SK-N-SH (cell line): ENCODE measurements at regions not wholly inside any gene's neighbourhood (a gene's known extent, or its start where the extent isn't known, plus 50 kb on each side); places are given as distances from the start of the nearest gene placed in this dataset.

Experiments
- CTCF ChIA-PET: fragments of 300-600, 350-600 bp; formaldehyde crosslinking; extraction: SDS; loops from one replicate; lab custom pipeline; 2021; lab: Yijun Ruan, JAX
- POLR2A ChIA-PET: fragments of 350-600 bp; sonication (Branson Sonifier 250); formaldehyde crosslinking; extraction: SDS; loops from one replicate; lab custom pipeline; 2020; ENCODE audit warnings: antibody characterized with exemption, inconsistent platforms; lab: Yijun Ruan, JAX
- DNase-seq: peaks from one replicate; pipeline ENCODE4 v3.0.0; 2012
- H2AFZ ChIP-seq: fragments of 200-600 bp; sonication (generic); 2 replicates; pipeline ENCODE4 v1.8.1; 2016; ENCODE audit warnings: antibody characterized with exemption, mild to moderate bottlenecking, low read depth
- H3F3A ChIP-seq: fragments of 200-600 bp; sonication (generic); replicated peaks from 2 replicates; pipeline ENCODE3; 2016; ENCODE audit warnings: antibody characterized with exemption, mild to moderate bottlenecking; ENCODE audit not compliant: insufficient read depth
- H3K27ac ChIP-seq, 2 experiments: fragments of 200-500 bp in 1 of 2; fragments of 200-600 bp in 1 of 2; sonication (Bioruptor generic) in 1 of 2; sonication (generic), shearing (Covaris generic) in 1 of 2; 2 replicates each; pipeline versions ENCODE4 v1.5.1 to v1.6.1; 2014 to 2016; ENCODE audit warnings: low read depth in 2 of 2, inconsistent platforms in 1 of 2, low read length in 1 of 2, mild to moderate bottlenecking in 1 of 2, mixed read lengths in 1 of 2
- H3K27me3 ChIP-seq: fragments of 200-600 bp; sonication (generic), shearing (Covaris generic); 2 replicates; pipeline ENCODE4 v1.6.1; 2016; ENCODE audit warnings: mixed run types; ENCODE audit not compliant: insufficient read depth
- H3K36me3 ChIP-seq, 2 experiments: fragments of 200-500 bp in 1 of 2; fragments of 200-600 bp in 1 of 2; sonication (Bioruptor generic) in 1 of 2; sonication (generic) in 1 of 2; replicated peaks in 1 of 2; 2 replicates each; pipeline versions ENCODE3 to v1.5.1; 2014 to 2016; ENCODE audit warnings: low read length in 1 of 2, mild to moderate bottlenecking in 1 of 2; ENCODE audit not compliant: insufficient read depth in 2 of 2, control insufficient read depth in 1 of 2
- H3K4me1 ChIP-seq, 2 experiments: fragments of 200-500 bp in 1 of 2; fragments of 200-600 bp in 1 of 2; sonication (Bioruptor generic) in 1 of 2; sonication (generic), shearing (Covaris generic) in 1 of 2; 2 replicates each; pipeline versions ENCODE4 v1.5.1 to v1.6.1; 2014 to 2016; ENCODE audit warnings: low read depth in 1 of 2, low read length in 1 of 2, mixed run types in 1 of 2; ENCODE audit not compliant: insufficient read depth in 2 of 2, control insufficient read depth in 1 of 2
- H3K4me2 ChIP-seq: fragments of 200-600 bp; sonication (generic), shearing (Covaris generic); 2 replicates; pipeline ENCODE4 v1.6.1; 2017; ENCODE audit warnings: mixed run types
- H3K4me3 ChIP-seq, 2 experiments: fragments of 200-500 bp in 1 of 2; fragments of 200-600 bp in 1 of 2; sonication (Bioruptor generic) in 1 of 2; sonication (generic), shearing (Covaris generic) in 1 of 2; 2 replicates each; pipeline versions ENCODE4 v1.5.1 to v1.8.1; 2014 to 2016; ENCODE audit warnings: low read depth in 2 of 2, inconsistent platforms in 1 of 2, low read length in 1 of 2, mild to moderate bottlenecking in 1 of 2, mixed read lengths in 1 of 2, moderate library complexity in 1 of 2
- H3K79me2 ChIP-seq: fragments of 200-600 bp; sonication (generic); 2 replicates; pipeline ENCODE4 v1.8.1; 2017; ENCODE audit warnings: mild to moderate bottlenecking; ENCODE audit not compliant: insufficient read depth
- H3K9ac ChIP-seq: fragments of 200-600 bp; sonication (generic); 2 replicates; pipeline ENCODE4 v1.6.1; 2017; ENCODE audit warnings: mixed run types
- H3K9me2 ChIP-seq: fragments of 200-600 bp; sonication (generic); 2 replicates; pipeline ENCODE4 v1.6.1; 2017; ENCODE audit warnings: mixed run types
- H3K9me3 ChIP-seq: fragments of 200-600 bp; sonication (generic); 2 replicates; pipeline ENCODE4 v1.6.1; 2017; ENCODE audit warnings: mixed run types, mild to moderate bottlenecking, moderate library complexity
- H4K20me1 ChIP-seq: fragments of 200-600 bp; sonication (generic); 2 replicates; pipeline ENCODE4 v1.6.1; 2017; ENCODE audit warnings: mild to moderate bottlenecking, mixed run types; ENCODE audit not compliant: insufficient read depth
- CHD2 ChIP-seq: fragments of 150-350 bp; IDR thresholded peaks from 2 replicates; pipeline ENCODE4 v1.6.1; 2018; ENCODE audit warnings: low read length; ENCODE audit not compliant: partially characterized antibody
- ELF1 ChIP-seq: IDR thresholded peaks from 2 replicates; pipeline ENCODE4 v1.4.0; 2012
- EP300 ChIP-seq, 2 experiments: IDR thresholded peaks; 2 replicates each; pipeline versions ENCODE4 v1.4.0 to v1.6.1; 2012; ENCODE audit warnings: borderline replicate concordance in 1 of 2, low read depth in 1 of 2, low read length in 1 of 2
- EZH2phosphoT487 ChIP-seq: fragments of 200-600 bp; sonication (generic); IDR thresholded peaks from 2 replicates; pipeline ENCODE4 v1.6.1; 2017; ENCODE audit warnings: low read depth, mixed run types, mild to moderate bottlenecking, antibody characterized with exemption, moderate library complexity, borderline replicate concordance
- FOSL2 ChIP-seq: IDR thresholded peaks from 2 replicates; pipeline ENCODE4 v1.4.0; 2012; ENCODE audit warnings: low read depth, mild to moderate bottlenecking, moderate library complexity, borderline replicate concordance
- FOXJ3 ChIP-seq: sonication (generic); formaldehyde crosslinking; IDR thresholded peaks from 2 replicates; pipeline ENCODE4 v1.5.1; 2020; ENCODE audit warnings: mild to moderate bottlenecking, missing genetic modification reagents
- FOXM1 ChIP-seq: IDR thresholded peaks from 2 replicates; pipeline ENCODE4 v1.4.0; 2012; ENCODE audit warnings: low read depth, mild to moderate bottlenecking
- GATA2 ChIP-seq: sonication (generic); formaldehyde crosslinking; IDR thresholded peaks from 2 replicates; pipeline ENCODE4 v1.5.0; 2020; ENCODE audit warnings: mild to moderate bottlenecking, missing genetic modification reagents
- MAX ChIP-seq: IDR thresholded peaks from 2 replicates; pipeline ENCODE4 v1.4.0; 2012; ENCODE audit warnings: low read depth
- MEF2A ChIP-seq: IDR thresholded peaks from 2 replicates; pipeline ENCODE4 v1.4.0; 2012; ENCODE audit warnings: low read depth, borderline replicate concordance
- NFIC ChIP-seq: IDR thresholded peaks from 2 replicates; pipeline ENCODE4 v1.4.0; 2012; ENCODE audit warnings: borderline replicate concordance
- NRF1 ChIP-seq: IDR thresholded peaks from 2 replicates; pipeline ENCODE4 v1.6.1; 2012; ENCODE audit warnings: low read depth, mild to moderate bottlenecking, low read length
- PBX3 ChIP-seq: IDR thresholded peaks from 2 replicates; pipeline ENCODE4; 2012
- POLR2AphosphoS5 ChIP-seq: IDR thresholded peaks from 2 replicates; pipeline ENCODE4 v1.6.1; 2012; ENCODE audit warnings: low read depth, low read length
- RAD21 ChIP-seq: IDR thresholded peaks from 2 replicates; pipeline ENCODE4 v1.6.1; 2012; ENCODE audit warnings: mild to moderate bottlenecking, low read length
- RCOR1 ChIP-seq: fragments of 150-350 bp; IDR thresholded peaks from 2 replicates; pipeline ENCODE4 v1.6.1; 2017; ENCODE audit warnings: antibody characterized with exemption, low read length
- RFX5 ChIP-seq: IDR thresholded peaks from 2 replicates; pipeline ENCODE4 v1.6.1; 2012; ENCODE audit warnings: mild to moderate bottlenecking, improper control_type of control experiment, low read length
- RXRA ChIP-seq: IDR thresholded peaks from 2 replicates; pipeline ENCODE4 v1.4.0; 2012; ENCODE audit warnings: low read depth, mild to moderate bottlenecking, borderline replicate concordance
- SMC3 ChIP-seq: IDR thresholded peaks from 2 replicates; pipeline ENCODE4 v1.6.1; 2012; ENCODE audit warnings: low read depth, low read length, improper control_type of control experiment
- TAF1 ChIP-seq: IDR thresholded peaks from 2 replicates; pipeline ENCODE4 v1.6.1; 2012; ENCODE audit warnings: low read depth, mild to moderate bottlenecking, low read length, moderate library complexity, borderline replicate concordance
- TCF12 ChIP-seq: IDR thresholded peaks from 2 replicates; pipeline ENCODE4 v1.4.0; 2012
- YY1 ChIP-seq: IDR thresholded peaks from 2 replicates; pipeline ENCODE4 v1.4.0; 2012; ENCODE audit warnings: low read depth, mild to moderate bottlenecking
- WGBS: methylation state at CpG from one replicate; pipeline ENCODE4 v1.1.6; 2017; ENCODE audit warnings: low lambda C conversion rate; 5-methylcytosine and 5-hydroxymethylcytosine counted together
- TF ChIP-seq, protein P1 (sequence below): IDR thresholded peaks from 2 replicates; pipeline ENCODE4 v1.4.0; 2012; ENCODE audit warnings: low read depth, borderline replicate concordance
- TF ChIP-seq, protein P2 (sequence below): fragments of 200-600 bp; sonication (generic); IDR thresholded peaks from 2 replicates; pipeline ENCODE4 v1.6.1; 2017; ENCODE audit warnings: antibody characterized with exemption, mild to moderate bottlenecking, moderate library complexity

- no peak overlapping the region for H3K4me3 ChIP-seq
- ChIA-PET POLR2A (no interaction called here), CTCF (no interaction called here)
- H3K79me2 ChIP-seq = no peaks in the 10 kb centered on the region
- H4K20me1 ChIP-seq = no peaks in the 10 kb centered on the region
- H3K27ac ChIP-seq = peak overlapping the region in 1 of 2 experiments; percentile 85; a peak in 3 of 4 replicates
- H3K9ac ChIP-seq = no peak overlapping the region
- H3F3A ChIP-seq = peaks cover 29% of the 10 kb centered on the region
- no peak overlapping the region for H3K4me2 ChIP-seq
- H3K9me2 ChIP-seq = no peaks in the 10 kb centered on the region
- H3K36me3 ChIP-seq = peaks cover 0 to 8% of the 10 kb centered on the region in 2 experiments
- H3K27me3 ChIP-seq = no peaks in the 10 kb centered on the region
- no peak for DNase-seq
- H2AFZ ChIP-seq = no peak overlapping the region
- TF ChIP-seq, protein P1, sequence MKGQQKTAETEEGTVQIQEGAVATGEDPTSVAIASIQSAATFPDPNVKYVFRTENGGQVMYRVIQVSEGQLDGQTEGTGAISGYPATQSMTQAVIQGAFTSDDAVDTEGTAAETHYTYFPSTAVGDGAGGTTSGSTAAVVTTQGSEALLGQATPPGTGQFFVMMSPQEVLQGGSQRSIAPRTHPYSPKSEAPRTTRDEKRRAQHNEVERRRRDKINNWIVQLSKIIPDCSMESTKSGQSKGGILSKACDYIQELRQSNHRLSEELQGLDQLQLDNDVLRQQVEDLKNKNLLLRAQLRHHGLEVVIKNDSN = peak; percentile 48; the same call in 1 of the 2 replicates
- TF ChIP-seq MEF2A = no peak
- TF ChIP-seq, all 33 proteins: peak for 1
- WGBS = 89% methylated on average over 6 of the region's 6 CpGs
- Histone ChIP-seq H3K9me3 (0 out of 2 replicates have a peak, but pooled peaks cover 6% of the 10 kb centered on the region), H3K4me1 (peaks cover 4 to 33% of the 10 kb centered on the region in 2 experiments)
Measured at GRCh38 chr3:30161375-30161774, 445.0 kb upstream of the TGFBR2 start.

DNA sequence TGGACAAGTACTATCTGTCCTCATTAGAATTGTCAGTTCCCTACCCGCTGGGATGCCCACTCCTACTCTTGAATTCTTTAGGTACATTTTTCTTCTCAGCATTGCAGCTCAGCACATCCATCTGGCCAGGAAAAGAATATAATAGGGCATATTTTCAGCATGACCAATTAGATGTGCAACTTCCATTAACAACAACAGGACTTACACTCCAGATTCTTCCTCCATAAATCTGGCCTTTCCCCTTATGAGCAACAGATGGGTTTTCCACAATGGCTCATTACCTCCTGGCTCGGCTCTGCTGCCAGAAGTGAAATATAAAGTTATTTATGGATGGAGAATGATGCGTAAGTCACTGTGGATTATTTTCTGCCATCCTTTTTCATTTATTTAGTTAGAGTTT is 443.8 kb upstream of the TGFBR2 start:
- Histone ChIP-seq H3K4me3 (no peak overlapping the region), H3K27me3 (no peaks in the 10 kb centered on the region), H3K9me2 (no peaks in the 10 kb centered on the region), H3K9me3 (0 out of 2 replicates have a peak, but pooled peaks cover 6% of the 10 kb centered on the region), H2AFZ (peak overlapping the region; percentile 35; the same call in 1 of the 2 replicates), H3K27ac (peak overlapping the region; percentile 67 to 85; a peak in 3 of 4 replicates), H4K20me1 (no peaks in the 10 kb centered on the region), H3K79me2 (no peaks in the 10 kb centered on the region), H3K4me2 (peak overlapping the region; percentile 53), H3K4me1 (peaks cover 4 to 24% of the 10 kb centered on the region in 2 experiments; a peak in 3 of 4 replicates), H3F3A (peaks cover 19% of the 10 kb centered on the region), H3K9ac (no peak overlapping the region), H3K36me3 (peaks cover 0 to 8% of the 10 kb centered on the region in 2 experiments)
- POLR2A ChIA-PET = no interaction called here
- no peak for DNase-seq
- CTCF ChIA-PET = no interaction called here
- WGBS = 18% methylated on average over 3 of the region's 3 CpGs
- TF ChIP-seq RFX5 (no peak), CHD2 (no peak), GATA2 (CRISPR knock-in tag) (no peak), FOSL2 (peak; percentile 87), PBX3 (peak; percentile 98), EP300 (IDR thresholded peaks at IDR 0.05; ENCODE audit: borderline replicate concordance in 1 of 2, low read depth in 1 of 2, low read length in 1 of 2) (peak; percentile 79 to 99), POLR2AphosphoS5 (peak; percentile 84), RCOR1 (no peak; the same call in 1 of the 2 replicates), YY1 (0 out of 2 replicates have a peak, but pooled peaks have one; percentile 37), ELF1 (peak; percentile 28; the same call in 1 of the 2 replicates), NRF1 (no peak), MAX (peak; percentile 63), FOXJ3 (no peak), EZH2phosphoT487 (no peak), TCF12 (peak; percentile 99), NFIC (peak; percentile 91), FOXM1 (peak; percentile 98), TAF1 (no peak), RAD21 (no peak), SMC3 (no peak), RXRA (peak; percentile 73; the same call in 1 of the 2 replicates)
- TF ChIP-seq, protein P1 = 0 out of 2 replicates have a peak, but pooled peaks have one; percentile 34
- TF ChIP-seq, protein P2, sequence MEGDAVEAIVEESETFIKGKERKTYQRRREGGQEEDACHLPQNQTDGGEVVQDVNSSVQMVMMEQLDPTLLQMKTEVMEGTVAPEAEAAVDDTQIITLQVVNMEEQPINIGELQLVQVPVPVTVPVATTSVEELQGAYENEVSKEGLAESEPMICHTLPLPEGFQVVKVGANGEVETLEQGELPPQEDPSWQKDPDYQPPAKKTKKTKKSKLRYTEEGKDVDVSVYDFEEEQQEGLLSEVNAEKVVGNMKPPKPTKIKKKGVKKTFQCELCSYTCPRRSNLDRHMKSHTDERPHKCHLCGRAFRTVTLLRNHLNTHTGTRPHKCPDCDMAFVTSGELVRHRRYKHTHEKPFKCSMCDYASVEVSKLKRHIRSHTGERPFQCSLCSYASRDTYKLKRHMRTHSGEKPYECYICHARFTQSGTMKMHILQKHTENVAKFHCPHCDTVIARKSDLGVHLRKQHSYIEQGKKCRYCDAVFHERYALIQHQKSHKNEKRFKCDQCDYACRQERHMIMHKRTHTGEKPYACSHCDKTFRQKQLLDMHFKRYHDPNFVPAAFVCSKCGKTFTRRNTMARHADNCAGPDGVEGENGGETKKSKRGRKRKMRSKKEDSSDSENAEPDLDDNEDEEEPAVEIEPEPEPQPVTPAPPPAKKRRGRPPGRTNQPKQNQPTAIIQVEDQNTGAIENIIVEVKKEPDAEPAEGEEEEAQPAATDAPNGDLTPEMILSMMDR = no peak
